ENCODE measurements at regions not wholly inside any gene's neighbourhood (a gene's known extent, or its start where the extent isn't known, plus 50 kb on each side); places are given as distances from the start of the nearest gene placed in this dataset.

DNA sequence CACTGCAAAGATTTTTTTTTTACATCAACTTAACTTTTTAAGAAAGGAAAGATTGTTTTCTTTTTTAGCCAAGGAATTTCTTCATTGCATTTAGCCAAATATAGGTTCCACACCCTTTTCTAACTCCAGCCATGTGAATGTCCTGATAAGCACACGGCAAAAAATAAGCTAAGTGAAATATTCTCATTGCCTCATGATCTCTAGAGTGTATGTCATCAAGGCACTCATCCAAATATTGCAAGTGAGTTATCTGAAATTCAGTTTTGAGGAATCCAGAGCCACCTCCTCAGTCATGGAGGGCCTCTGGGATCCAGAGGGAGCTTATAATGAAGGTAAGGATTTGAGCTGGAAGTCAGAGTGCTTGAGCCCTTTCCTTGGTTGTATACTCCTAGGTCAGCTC lies 80.0 kb downstream of the BLID start:
- TF ChIP-seq EZH2 (IDR thresholded peaks at IDR 0.05; ENCODE audit: insufficient read depth, poor library complexity, severe bottlenecking) (no peak), EZH2phosphoT487 (IDR thresholded peaks at IDR 0.05; ENCODE audit: insufficient read depth, low read depth) (no peak)

Measured in GM23248 (cell line).